ENCODE measurements at regions not wholly inside any gene's neighbourhood (a gene's known extent, or its start where the extent isn't known, plus 50 kb on each side); places are given as distances from the start of the nearest gene placed in this dataset.
A peak's percentile ranks its signal among the peaks of the same experiment; 100 is the strongest.

DNA sequence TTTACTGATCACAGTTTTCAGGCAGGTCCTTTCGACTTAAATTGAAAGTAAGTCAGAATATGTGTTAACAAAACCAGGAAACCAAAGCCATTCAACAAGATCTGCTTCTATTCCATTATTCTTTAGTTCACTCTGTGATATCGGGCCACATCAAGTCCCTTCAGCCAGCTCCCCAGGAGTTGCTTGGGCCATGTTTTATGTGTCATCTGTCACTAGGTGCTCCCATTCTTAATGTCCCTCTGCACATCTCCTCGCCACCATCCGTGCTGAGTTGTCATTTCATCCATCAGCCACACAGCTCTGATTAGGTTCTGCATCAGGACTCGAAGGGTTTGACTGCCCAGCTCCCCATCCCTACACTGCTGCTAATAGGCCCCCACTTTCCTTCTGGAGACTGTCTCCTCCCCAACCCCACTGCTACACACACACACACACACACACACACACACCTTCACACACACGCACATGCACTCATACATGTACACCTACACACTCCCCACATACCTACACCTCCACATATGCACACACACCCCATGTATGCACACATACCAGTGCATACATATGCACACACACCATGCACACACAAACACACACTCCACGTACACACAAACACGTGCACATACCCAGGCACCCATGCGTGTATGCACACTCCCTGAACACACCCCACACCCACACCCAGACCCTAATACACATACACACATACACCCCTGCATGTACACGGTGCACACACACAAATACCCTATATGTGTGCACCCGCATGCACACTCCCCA, 143.3 kb upstream of the GMDS start:
- no peak overlapping the region for H3K27ac ChIP-seq (ENCODE audit: low read length)
- ATAC-seq (replicated peaks in 1 of 4) (no peak), DNase-seq (no peak)
- H3K36me3 ChIP-seq (ENCODE audit: control insufficient read depth in 2 of 2, extremely low read depth in 1 of 2, insufficient read depth in 1 of 2, low read length in 1 of 2) = no peaks in the 10 kb centered on the region
- no peaks in the 10 kb centered on the region for H3K27me3 ChIP-seq (replicated peaks in 1 of 2; ENCODE audit: control insufficient read depth in 2 of 2, extremely low read depth in 1 of 2, insufficient read depth in 2 of 2, low read length in 1 of 2)
- H3K4me1 ChIP-seq (ENCODE audit: control insufficient read depth in 1 of 2, extremely low read depth in 1 of 2, insufficient read depth in 2 of 2, low read length in 2 of 2) = no peaks in the 10 kb centered on the region
- no peaks in the 10 kb centered on the region for H3K4me1 Mint-ChIP-seq
- peaks cover 7% of the 10 kb centered on the region for H3K36me3 Mint-ChIP-seq
- H3K9me3 Mint-ChIP-seq = no peaks in the 10 kb centered on the region
- ChIA-PET POLR2A (no interaction called here), CTCF (no interaction called here)
- no peaks in the 10 kb centered on the region for H3K27me3 Mint-ChIP-seq
- H3K4me3 ChIP-seq (ENCODE audit: control insufficient read depth in 1 of 2, extremely low read depth in 1 of 2, low read length in 1 of 2) = no peak overlapping the region
- 87% methylated on average over 11 of the region's 11 CpGs for WGBS (ENCODE audit: insufficient coverage)
- no peaks in the 10 kb centered on the region for H3K9me3 ChIP-seq
- no peak overlapping the region for H3K4me3 Mint-ChIP-seq
- no peak overlapping the region for H3K27ac Mint-ChIP-seq

GRCh38 chr6:2387445-2387844, 142.0 kb upstream of the GMDS start:
- Mint-ChIP-seq H3K27ac (no peak overlapping the region), H3K4me3 (no peak overlapping the region), H3K36me3 (peaks cover 7% of the 10 kb centered on the region), H3K9me3 (no peaks in the 10 kb centered on the region), H3K4me1 (no peaks in the 10 kb centered on the region), H3K27me3 (no peaks in the 10 kb centered on the region)
- Histone ChIP-seq H3K27ac (ENCODE audit: low read length) (no peak overlapping the region), H3K27me3 (replicated peaks in 1 of 2; ENCODE audit: control insufficient read depth in 2 of 2, extremely low read depth in 1 of 2, insufficient read depth in 2 of 2, low read length in 1 of 2) (no peaks in the 10 kb centered on the region), H3K9me3 (no peaks in the 10 kb centered on the region), H3K4me3 (ENCODE audit: control insufficient read depth in 1 of 2, extremely low read depth in 1 of 2, low read length in 1 of 2) (no peak overlapping the region), H3K4me1 (ENCODE audit: control insufficient read depth in 1 of 2, extremely low read depth in 1 of 2, insufficient read depth in 2 of 2, low read length in 2 of 2) (no peaks in the 10 kb centered on the region), H3K36me3 (ENCODE audit: control insufficient read depth in 2 of 2, extremely low read depth in 1 of 2, insufficient read depth in 1 of 2, low read length in 1 of 2) (no peaks in the 10 kb centered on the region)
- CTCF ChIA-PET = no interaction called here
- ATAC-seq (replicated peaks in 1 of 4) (no peak), DNase-seq (no peak)
- WGBS (ENCODE audit: insufficient coverage) = 100% methylated on average over 1 of the region's 3 CpGs
- POLR2A ChIA-PET = no interaction called here

GRCh38 chr6:2385471-2385983, 140.1 kb upstream of the GMDS start:
- H3K9me3 ChIP-seq = no peaks in the 10 kb centered on the region
- no peaks in the 10 kb centered on the region for H3K4me1 Mint-ChIP-seq
- H3K36me3 Mint-ChIP-seq = peaks cover under 1% of the 10 kb centered on the region
- no peaks in the 10 kb centered on the region for H3K4me1 ChIP-seq (ENCODE audit: control insufficient read depth in 1 of 2, extremely low read depth in 1 of 2, insufficient read depth in 2 of 2, low read length in 2 of 2)
- no peak for ATAC-seq (replicated peaks in 1 of 4)
- no peak overlapping the region for H3K4me3 ChIP-seq (ENCODE audit: control insufficient read depth in 1 of 2, extremely low read depth in 1 of 2, low read length in 1 of 2)
- H3K4me3 Mint-ChIP-seq = no peak overlapping the region
- H3K27ac ChIP-seq (ENCODE audit: low read length) = no peak overlapping the region
- 92% methylated on average over 5 of the region's 9 CpGs for WGBS (ENCODE audit: insufficient coverage)
- H3K27me3 Mint-ChIP-seq = no peaks in the 10 kb centered on the region
- no peaks in the 10 kb centered on the region for H3K9me3 Mint-ChIP-seq
- no peaks in the 10 kb centered on the region for H3K27me3 ChIP-seq (replicated peaks in 1 of 2; ENCODE audit: control insufficient read depth in 2 of 2, extremely low read depth in 1 of 2, insufficient read depth in 2 of 2, low read length in 1 of 2)
- POLR2A ChIA-PET = no interaction called here
- DNase-seq = no peak
- no peaks in the 10 kb centered on the region for H3K36me3 ChIP-seq (ENCODE audit: control insufficient read depth in 2 of 2, extremely low read depth in 1 of 2, insufficient read depth in 1 of 2, low read length in 1 of 2)
- CTCF ChIA-PET = no interaction called here
- H3K27ac Mint-ChIP-seq = no peak overlapping the region

GRCh38 chr6:2384528-2384927, 139.1 kb upstream of the GMDS start:
- CTCF ChIA-PET = interaction anchor here in 1 of 2 donors (0.7 kb wide), 1 partner anchor 807 kb away, joined by 3 read pairs; no protein-coding TSS in a partner anchor

DNA sequence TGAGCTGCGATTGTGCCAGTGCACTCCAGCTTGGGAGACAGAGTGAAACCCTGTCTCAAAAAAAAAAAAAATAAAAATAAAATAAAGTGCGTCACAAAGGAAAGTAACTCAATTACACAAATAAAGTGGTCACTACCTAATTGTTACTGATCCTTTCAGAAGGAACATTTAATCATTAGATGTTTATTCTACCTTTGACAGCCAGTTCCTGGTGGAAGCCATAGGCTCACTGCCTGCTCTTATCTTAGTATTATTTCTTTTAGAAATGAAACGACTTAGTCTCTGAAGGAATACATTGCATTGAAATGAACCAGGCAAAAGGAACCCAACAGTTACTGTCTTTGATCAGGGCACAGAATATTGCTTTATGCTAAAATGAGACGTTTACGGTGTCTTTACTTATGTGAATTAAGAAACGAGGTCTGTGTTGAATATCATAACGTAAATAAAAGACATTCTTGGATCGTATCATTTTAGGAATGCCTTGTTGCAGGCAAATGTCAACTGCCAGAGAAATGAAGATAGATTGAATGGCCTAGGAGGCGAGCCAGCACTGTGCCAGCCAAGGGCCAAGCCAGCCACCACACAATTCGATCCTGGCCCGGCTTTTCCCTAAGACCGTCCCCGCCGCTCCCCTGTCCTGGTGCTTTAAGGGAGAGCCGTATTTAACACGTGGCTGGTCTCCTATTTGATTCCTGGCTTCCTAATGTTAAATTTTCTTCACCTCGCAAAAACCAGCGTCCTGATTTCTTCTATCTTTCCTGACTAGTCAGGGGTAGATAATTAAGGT, 136.7 kb upstream of the GMDS start:
- Mint-ChIP-seq H3K36me3 (no peaks in the 10 kb centered on the region), H3K4me1 (no peaks in the 10 kb centered on the region), H3K4me3 (no peak overlapping the region), H3K27ac (no peak overlapping the region), H3K9me3 (no peaks in the 10 kb centered on the region), H3K27me3 (no peaks in the 10 kb centered on the region)
- DNase-seq (no peak), ATAC-seq (replicated peaks in 1 of 4) (no peak)
- no peaks in the 10 kb centered on the region for H3K36me3 ChIP-seq (ENCODE audit: control insufficient read depth in 2 of 2, extremely low read depth in 1 of 2, insufficient read depth in 1 of 2, low read length in 1 of 2)
- ChIA-PET CTCF (interaction anchor here in 1 of 2 donors (0.6 kb wide), 1 partner anchor 187 kb away, joined by 4 read pairs; no protein-coding TSS in a partner anchor), POLR2A (no interaction called here)
- H3K27me3 ChIP-seq (replicated peaks in 1 of 2; ENCODE audit: control insufficient read depth in 2 of 2, extremely low read depth in 1 of 2, insufficient read depth in 2 of 2, low read length in 1 of 2) = no peaks in the 10 kb centered on the region
- no peak overlapping the region for H3K27ac ChIP-seq (ENCODE audit: low read length)
- H3K4me1 ChIP-seq (ENCODE audit: control insufficient read depth in 1 of 2, extremely low read depth in 1 of 2, insufficient read depth in 2 of 2, low read length in 2 of 2) = no peaks in the 10 kb centered on the region
- no peak overlapping the region for H3K4me3 ChIP-seq (ENCODE audit: control insufficient read depth in 1 of 2, extremely low read depth in 1 of 2, low read length in 1 of 2)
- no peaks in the 10 kb centered on the region for H3K9me3 ChIP-seq
- 84% methylated on average over 12 of the region's 18 CpGs for WGBS (ENCODE audit: insufficient coverage)

More at GRCh38 chr6:2384528-2384927, 139.1 kb upstream of the GMDS start:
- no peak overlapping the region for H3K4me3 ChIP-seq (ENCODE audit: control insufficient read depth in 1 of 2, extremely low read depth in 1 of 2, low read length in 1 of 2)
- H3K36me3 ChIP-seq (ENCODE audit: control insufficient read depth in 2 of 2, extremely low read depth in 1 of 2, insufficient read depth in 1 of 2, low read length in 1 of 2) = no peaks in the 10 kb centered on the region
- Mint-ChIP-seq H3K27me3 (no peaks in the 10 kb centered on the region), H3K36me3 (no peaks in the 10 kb centered on the region), H3K27ac (no peak overlapping the region), H3K4me3 (no peak overlapping the region), H3K4me1 (no peaks in the 10 kb centered on the region), H3K9me3 (no peaks in the 10 kb centered on the region)
- no peak overlapping the region for H3K27ac ChIP-seq (ENCODE audit: low read length)
- POLR2A ChIA-PET = interaction anchor here in 1 of 2 donors (0.5 kb wide), 1 partner anchor 773 kb away, joined by 6 read pairs; no protein-coding TSS in a partner anchor
- H3K4me1 ChIP-seq (ENCODE audit: control insufficient read depth in 1 of 2, extremely low read depth in 1 of 2, insufficient read depth in 2 of 2, low read length in 2 of 2) = no peaks in the 10 kb centered on the region
- ATAC-seq (replicated peaks in 1 of 4) (no peak), DNase-seq (no peak)
- H3K27me3 ChIP-seq (replicated peaks in 1 of 2; ENCODE audit: control insufficient read depth in 2 of 2, extremely low read depth in 1 of 2, insufficient read depth in 2 of 2, low read length in 1 of 2) = no peaks in the 10 kb centered on the region
- no CpG with 5 or more reads among the region's 3 CpGs for WGBS (ENCODE audit: insufficient coverage)
- no peaks in the 10 kb centered on the region for H3K9me3 ChIP-seq

GRCh38 chr6:2378891-2379652, 133.7 kb upstream of the GMDS start:
- Histone ChIP-seq H3K4me3 (ENCODE audit: control insufficient read depth in 1 of 2, extremely low read depth in 1 of 2, low read length in 1 of 2) (no peak overlapping the region), H3K9me3 (no peaks in the 10 kb centered on the region), H3K4me1 (ENCODE audit: control insufficient read depth in 1 of 2, extremely low read depth in 1 of 2, insufficient read depth in 2 of 2, low read length in 2 of 2) (no peaks in the 10 kb centered on the region), H3K27me3 (replicated peaks in 1 of 2; ENCODE audit: control insufficient read depth in 2 of 2, extremely low read depth in 1 of 2, insufficient read depth in 2 of 2, low read length in 1 of 2) (no peaks in the 10 kb centered on the region), H3K27ac (ENCODE audit: low read length) (no peak overlapping the region), H3K36me3 (ENCODE audit: control insufficient read depth in 2 of 2, extremely low read depth in 1 of 2, insufficient read depth in 1 of 2, low read length in 1 of 2) (no peaks in the 10 kb centered on the region)
- CTCF ChIA-PET = interaction anchor here in 1 of 2 donors (0.5 to 0.7 kb wide), 2 partner anchors 784 to 1779 kb away, joined by 6 to 7 read pairs; no protein-coding TSS in a partner anchor
- no peaks in the 10 kb centered on the region for H3K27me3 Mint-ChIP-seq
- peak in 1 of 35 experiments; percentile 3 for DNase-seq
- no peak overlapping the region for H3K27ac Mint-ChIP-seq
- no peaks in the 10 kb centered on the region for H3K4me1 Mint-ChIP-seq
- ATAC-seq (replicated peaks in 1 of 4) = no peak
- no peak overlapping the region for H3K4me3 Mint-ChIP-seq
- no peaks in the 10 kb centered on the region for H3K36me3 Mint-ChIP-seq
- POLR2A ChIA-PET = no interaction called here
- peaks cover 0 to 4% (median 0%) of the 10 kb centered on the region in 3 donors for H3K9me3 Mint-ChIP-seq
- WGBS (ENCODE audit: insufficient coverage) = no CpG with 5 or more reads among the region's 9 CpGs
